WTC11 (cell line): ENCODE measurements at regions not wholly inside any gene's neighbourhood (a gene's known extent, or its start where the extent isn't known, plus 50 kb on each side); places are given as distances from the start of the nearest gene placed in this dataset.

ENCODE experiments used
- ATAC-seq: fragments of 200-7000 bp; cut with Tn5 transposase; 2 replicates; pipeline ENCODE4 v1.10.0; 2021; ENCODE audit warnings: mild to moderate bottlenecking, moderate library complexity
- CTCF ChIA-PET: fragments of 300-600 bp; sonication (Branson Sonifier 250); formaldehyde crosslinking; loops from one replicate; lab custom pipeline; 2021; ENCODE audit warnings: antibody characterized with exemption; lab: Charles Lee
- POLR2A ChIA-PET: fragments of 350-600 bp; sonication (Branson Sonifier 250); formaldehyde crosslinking; loops from one replicate; lab custom pipeline; 2021; ENCODE audit warnings: antibody characterized with exemption; lab: Charles Lee
- DNase-seq: peaks from one replicate; pipeline ENCODE4 v3.0.0; 2021; ENCODE audit warnings: low spot score
- H3K27ac Mint-ChIP-seq: 2 replicates; pipeline ENCODE4 v1.8.0; 2021; ENCODE audit warnings: mixed read lengths
- H3K27me3 Mint-ChIP-seq: 2 replicates; pipeline ENCODE4 v1.8.0; 2021; ENCODE audit warnings: low read depth, mild to moderate bottlenecking, moderate library complexity, mixed read lengths
- H3K36me3 Mint-ChIP-seq: 2 replicates; pipeline ENCODE4 v1.8.0; 2021; ENCODE audit warnings: mixed read lengths
- H3K4me1 Mint-ChIP-seq: 2 replicates; pipeline ENCODE4 v1.8.0; 2022; ENCODE audit warnings: mixed read lengths
- H3K4me3 Mint-ChIP-seq: 2 replicates; pipeline ENCODE4 v1.8.0; 2021; ENCODE audit warnings: mild to moderate bottlenecking, moderate library complexity, mixed read lengths
- H3K9me3 Mint-ChIP-seq: 2 replicates; pipeline ENCODE4 v1.8.0; 2021; ENCODE audit warnings: mixed read lengths
- ARID4B ChIP-seq: sonication (generic); formaldehyde crosslinking; IDR thresholded peaks from 2 replicates; pipeline ENCODE4 v1.8.0; 2023; ENCODE audit warnings: missing genetic modification reagents, mild to moderate bottlenecking, borderline replicate concordance
- ATF1 ChIP-seq: sonication (generic); formaldehyde crosslinking; IDR thresholded peaks from 2 replicates; pipeline ENCODE4 v1.8.1; 2023; ENCODE audit warnings: mild to moderate bottlenecking, moderate library complexity, missing genetic modification reagents
- ATF3 ChIP-seq: sonication (generic); formaldehyde crosslinking; conservative IDR thresholded peaks from 2 replicates; pipeline ENCODE4 v1.8.1; 2022; ENCODE audit warnings: mild to moderate bottlenecking, missing genetic modification reagents
- EMX1 ChIP-seq: fragments of 250-450 bp; sonication (Bioruptor Pico); IDR thresholded peaks from 2 replicates; pipeline ENCODE4 v1.8.0; 2021; ENCODE audit warnings: mild to moderate bottlenecking
- ETV6 ChIP-seq: sonication (generic); formaldehyde crosslinking; IDR thresholded peaks from 2 replicates; pipeline ENCODE4 v1.8.1; 2022; ENCODE audit warnings: mild to moderate bottlenecking, missing genetic modification reagents
- JAZF1 ChIP-seq: fragments of 250-450 bp; sonication (Bioruptor Pico); IDR thresholded peaks from 2 replicates; pipeline ENCODE4 v1.9.0; 2021; ENCODE audit warnings: moderate library complexity, mild to moderate bottlenecking, inconsistent platforms
- JUN ChIP-seq: sonication (generic); formaldehyde crosslinking; IDR thresholded peaks from 2 replicates; pipeline ENCODE4 v1.8.0; 2023; ENCODE audit warnings: mild to moderate bottlenecking, missing genetic modification reagents
- MYBL2 ChIP-seq: sonication (generic); formaldehyde crosslinking; IDR thresholded peaks from 2 replicates; pipeline ENCODE4 v1.8.1; 2023; ENCODE audit warnings: mild to moderate bottlenecking, moderate library complexity, missing genetic modification reagents
- NFYB ChIP-seq: sonication (generic); formaldehyde crosslinking; conservative IDR thresholded peaks from 2 replicates; pipeline ENCODE4 v1.8.0; 2022; ENCODE audit warnings: low read depth, missing genetic modification reagents
- RELA ChIP-seq: sonication (generic); formaldehyde crosslinking; IDR thresholded peaks from 2 replicates; pipeline ENCODE4 v1.8.1; 2022; ENCODE audit warnings: missing genetic modification reagents, mild to moderate bottlenecking, borderline replicate concordance
- TCF7 ChIP-seq: sonication (generic); formaldehyde crosslinking; IDR thresholded peaks from 2 replicates; pipeline ENCODE4 v1.8.0; 2022; ENCODE audit warnings: mild to moderate bottlenecking, low read depth, missing genetic modification reagents, moderate library complexity
- TP53 ChIP-seq: sonication (generic); formaldehyde crosslinking; IDR thresholded peaks from 2 replicates; pipeline ENCODE4 v1.8.1; 2023; ENCODE audit warnings: mild to moderate bottlenecking, missing genetic modification reagents
- ZNF121 ChIP-seq: sonication (generic); formaldehyde crosslinking; IDR thresholded peaks from 2 replicates; pipeline ENCODE4 v1.8.0; 2023; ENCODE audit warnings: missing genetic modification reagents
- ZNF219 ChIP-seq: sonication (generic); formaldehyde crosslinking; IDR thresholded peaks from 2 replicates; pipeline ENCODE4 v1.8.0; 2023; ENCODE audit warnings: missing genetic modification reagents, mild to moderate bottlenecking, borderline replicate concordance
- ZNF416 ChIP-seq: fragments of 250-450 bp; sonication (Bioruptor Pico); IDR thresholded peaks from 2 replicates; pipeline ENCODE4 v1.9.0; 2021; ENCODE audit warnings: mild to moderate bottlenecking, inconsistent platforms
- ZNF671 ChIP-seq: fragments of 250-450 bp; sonication (Bioruptor Pico); IDR thresholded peaks from 2 replicates; pipeline ENCODE4 v1.8.0; 2021; ENCODE audit warnings: mild to moderate bottlenecking
- TF ChIP-seq, protein P1 (sequence below): sonication (generic); formaldehyde crosslinking; IDR thresholded peaks from 2 replicates; pipeline ENCODE4 v1.8.1; 2022; ENCODE audit warnings: low read depth, mild to moderate bottlenecking, moderate library complexity, missing genetic modification reagents, borderline replicate concordance
- TF ChIP-seq, protein P2 (sequence below): sonication (generic); formaldehyde crosslinking; IDR thresholded peaks from 2 replicates; pipeline ENCODE4 v1.8.1; 2023; ENCODE audit warnings: mild to moderate bottlenecking, missing genetic modification reagents, moderate library complexity

GRCh38 chr4:151561551-151562256 is 152.7 kb downstream of the FHIP1A start:
- H3K36me3 Mint-ChIP-seq, result no peaks in the 10 kb centered on the region
- no peaks in the 10 kb centered on the region for H3K27me3 Mint-ChIP-seq
- ATAC-seq (no peak), DNase-seq (no peak)
- ChIA-PET POLR2A (no interaction called here), CTCF (interaction anchor here (1.3 kb wide), 1 partner anchor 72 kb away, joined by 4 read pairs; no protein-coding TSS in a partner anchor)
- TF ChIP-seq EMX1 (CRISPR knock-in tag) (no peak), ATF3 (CRISPR knock-in tag) (no peak), JUN (no peak), TCF7 (CRISPR knock-in tag) (no peak), ARID4B (CRISPR knock-in tag) (no peak), ATF1 (no peak), ZNF121 (no peak), TP53 (CRISPR knock-in tag) (no peak), NFYB (CRISPR knock-in tag) (no peak), ZNF671 (CRISPR knock-in tag) (no peak), ZNF219 (CRISPR knock-in tag) (no peak), RELA (CRISPR knock-in tag) (no peak), ETV6 (CRISPR knock-in tag) (no peak), MYBL2 (no peak)
- TF ChIP-seq, protein P1, sequence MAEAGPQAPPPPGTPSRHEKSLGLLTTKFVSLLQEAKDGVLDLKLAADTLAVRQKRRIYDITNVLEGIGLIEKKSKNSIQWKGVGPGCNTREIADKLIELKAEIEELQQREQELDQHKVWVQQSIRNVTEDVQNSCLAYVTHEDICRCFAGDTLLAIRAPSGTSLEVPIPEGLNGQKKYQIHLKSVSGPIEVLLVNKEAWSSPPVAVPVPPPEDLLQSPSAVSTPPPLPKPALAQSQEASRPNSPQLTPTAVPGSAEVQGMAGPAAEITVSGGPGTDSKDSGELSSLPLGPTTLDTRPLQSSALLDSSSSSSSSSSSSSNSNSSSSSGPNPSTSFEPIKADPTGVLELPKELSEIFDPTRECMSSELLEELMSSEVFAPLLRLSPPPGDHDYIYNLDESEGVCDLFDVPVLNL (CRISPR knock-in tag), result no peak
- TF ChIP-seq, protein P2, sequence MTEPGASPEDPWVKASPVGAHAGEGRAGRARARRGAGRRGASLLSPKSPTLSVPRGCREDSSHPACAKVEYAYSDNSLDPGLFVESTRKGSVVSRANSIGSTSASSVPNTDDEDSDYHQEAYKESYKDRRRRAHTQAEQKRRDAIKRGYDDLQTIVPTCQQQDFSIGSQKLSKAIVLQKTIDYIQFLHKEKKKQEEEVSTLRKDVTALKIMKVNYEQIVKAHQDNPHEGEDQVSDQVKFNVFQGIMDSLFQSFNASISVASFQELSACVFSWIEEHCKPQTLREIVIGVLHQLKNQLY, result no peak
- H3K4me1 Mint-ChIP-seq, result peaks cover 24% of the 10 kb centered on the region
- H3K27ac Mint-ChIP-seq, result no peak overlapping the region
- no peak overlapping the region for H3K4me3 Mint-ChIP-seq
- no peaks in the 10 kb centered on the region for H3K9me3 Mint-ChIP-seq

DNA sequence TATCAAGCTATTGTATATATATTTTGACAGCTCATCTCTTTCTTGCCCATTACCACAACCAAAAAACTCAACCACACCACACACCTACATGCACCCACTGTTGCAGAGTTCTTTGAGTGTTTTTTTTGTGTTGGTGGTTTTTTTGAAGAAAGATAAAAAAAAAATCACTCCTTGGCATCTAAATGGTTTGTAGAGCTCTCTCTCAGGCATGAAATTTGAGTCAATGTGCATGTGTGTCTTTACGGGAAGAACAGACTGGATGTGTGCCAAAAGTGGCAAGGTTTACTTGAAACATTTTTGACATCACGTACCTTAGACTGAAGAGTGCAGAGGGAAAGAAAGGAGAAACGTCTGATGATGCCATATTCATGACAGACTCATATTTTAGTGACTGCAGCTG is 154.2 kb downstream of the FHIP1A start:
- no peak for DNase-seq
- Mint-ChIP-seq H3K4me3 (no peak overlapping the region), H3K36me3 (no peaks in the 10 kb centered on the region), H3K27ac (no peak overlapping the region; the same call in 1 of the 2 replicates), H3K9me3 (no peaks in the 10 kb centered on the region), H3K27me3 (no peaks in the 10 kb centered on the region), H3K4me1 (peaks cover 16% of the 10 kb centered on the region)
- ChIA-PET CTCF (no interaction called here), POLR2A (interaction anchor here (0.9 kb wide), 1 partner anchor 10 kb away, joined by 3 read pairs; no protein-coding TSS in a partner anchor)
- TF ChIP-seq JAZF1 (CRISPR knock-in tag) (no peak), ZNF416 (CRISPR knock-in tag) (no peak), ARID4B (CRISPR knock-in tag) (no peak)
- ATAC-seq, result no peak
